GM18951 (cell line): ENCODE measurements at regions not wholly inside any gene's neighbourhood (a gene's known extent, or its start where the extent isn't known, plus 50 kb on each side); places are given as distances from the start of the nearest gene placed in this dataset.

ENCODE experiments used
- POLR2A ChIP-seq: IDR thresholded peaks from 4 replicates; pipeline ENCODE4 v1.6.1; 2011; ENCODE audit warnings: mild to moderate bottlenecking; ENCODE audit not compliant: insufficient read length, insufficient read depth; ENCODE audit errors: extremely low read depth
- in situ Hi-C: fragments of 300-500 bp; cut with MboI; formaldehyde crosslinking; loops from one replicate; pipeline ENCODE4 v1.12.0; 2022; ENCODE audit warnings: low sequenced_read_pairs, mixed read lengths, inconsistent platforms; ENCODE audit not compliant: unreplicated experiment

DNA sequence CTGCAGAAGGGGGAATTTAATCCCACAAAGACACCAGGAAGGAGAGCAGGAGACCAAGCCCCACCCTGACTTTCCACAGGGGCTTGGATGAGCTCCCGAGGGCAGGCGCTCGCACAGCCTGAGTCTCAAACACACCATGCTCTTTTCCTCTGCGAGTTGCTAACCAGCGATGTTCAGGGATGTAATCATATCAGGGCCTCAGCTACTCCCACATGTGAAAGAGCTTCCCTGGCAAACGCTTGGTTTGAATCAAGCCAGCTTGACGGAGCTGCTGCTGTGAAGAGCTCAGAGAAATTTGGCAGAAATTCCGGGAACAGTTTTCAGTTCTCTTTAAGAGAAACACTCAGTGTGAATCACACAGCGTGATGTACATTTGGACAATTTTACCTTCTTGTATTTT, 385.8 kb downstream of the GALR1 start:
- in situ Hi-C loops: no loop called here
- no peak for TF ChIP-seq POLR2A

DNA sequence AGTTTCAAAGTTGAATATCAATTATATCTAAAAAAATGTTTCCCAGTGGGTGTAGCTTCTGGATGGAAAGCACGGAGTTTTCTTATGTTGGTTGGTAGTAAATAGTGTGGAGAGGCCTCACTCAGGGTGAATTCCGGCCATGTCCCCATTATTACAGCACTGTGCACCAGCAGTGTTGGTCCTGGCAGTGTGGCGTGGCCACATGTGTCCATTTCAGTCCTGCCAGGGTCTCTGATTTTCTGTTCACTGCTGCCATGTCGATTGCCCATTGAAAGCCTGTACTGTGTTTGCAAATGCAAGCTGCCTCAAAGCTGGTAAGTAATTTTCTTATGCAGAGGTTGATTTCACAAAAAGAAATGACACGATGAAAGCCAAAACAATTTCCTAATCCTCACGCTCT, 386.2 kb downstream of the GALR1 start:
- no peak for TF ChIP-seq POLR2A
- in situ Hi-C loops: no loop called here

DNA sequence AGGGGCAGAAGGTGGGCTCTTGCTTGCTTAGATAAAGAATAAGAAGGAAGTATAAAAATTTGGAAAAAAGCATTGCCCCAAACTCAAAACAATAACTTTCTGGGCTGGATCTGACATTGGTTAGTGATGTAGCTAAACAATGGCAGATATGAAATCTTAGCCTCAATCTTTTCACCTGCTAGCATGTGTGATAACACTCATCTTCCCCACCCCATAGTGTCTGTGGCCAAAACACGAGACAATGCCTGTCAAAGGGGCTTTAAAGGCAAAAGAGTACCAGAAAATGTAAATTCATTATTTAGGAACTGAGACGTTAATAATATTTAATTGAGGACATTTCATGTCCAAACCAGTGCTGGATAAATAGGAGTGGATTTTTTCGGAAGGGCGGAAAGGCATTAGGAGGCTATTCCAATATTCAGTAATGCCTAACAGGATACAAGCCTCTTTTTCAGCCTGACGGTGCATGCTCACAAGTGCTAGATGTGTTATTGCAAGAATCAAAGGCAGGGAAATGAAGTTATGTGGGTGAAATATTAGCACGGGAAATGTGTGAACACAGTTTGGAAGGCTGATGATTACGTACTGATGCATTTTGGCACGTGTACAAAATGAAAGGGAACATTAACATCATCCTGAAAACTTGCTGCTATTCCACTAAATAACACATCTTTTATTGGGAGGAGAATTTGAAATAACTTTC, 395.7 kb downstream of the GALR1 start:
- TF ChIP-seq POLR2A: no peak
- in situ Hi-C loops: no loop called here

DNA sequence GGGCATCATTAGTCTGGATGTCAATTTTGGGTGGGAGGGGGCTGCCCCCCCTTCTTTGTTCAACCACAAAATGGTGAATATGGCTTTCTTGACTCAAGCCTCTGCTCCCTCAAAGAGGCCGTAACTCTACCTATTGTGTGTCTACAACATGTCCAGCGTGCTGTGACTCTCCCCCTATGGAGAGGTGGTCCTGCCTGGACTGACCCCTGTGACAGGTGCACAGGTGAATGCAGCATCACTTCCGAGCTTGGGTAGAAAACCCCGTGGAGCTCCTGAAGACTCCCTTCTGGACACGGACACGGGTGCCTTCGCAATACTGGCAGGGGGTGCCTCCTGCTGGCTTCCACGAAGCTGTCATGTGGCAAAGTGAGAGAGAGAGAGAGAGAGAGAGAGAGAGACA, 397.8 kb downstream of the GALR1 start:
- TF ChIP-seq POLR2A: no peak
- in situ Hi-C loops: no loop called here

DNA sequence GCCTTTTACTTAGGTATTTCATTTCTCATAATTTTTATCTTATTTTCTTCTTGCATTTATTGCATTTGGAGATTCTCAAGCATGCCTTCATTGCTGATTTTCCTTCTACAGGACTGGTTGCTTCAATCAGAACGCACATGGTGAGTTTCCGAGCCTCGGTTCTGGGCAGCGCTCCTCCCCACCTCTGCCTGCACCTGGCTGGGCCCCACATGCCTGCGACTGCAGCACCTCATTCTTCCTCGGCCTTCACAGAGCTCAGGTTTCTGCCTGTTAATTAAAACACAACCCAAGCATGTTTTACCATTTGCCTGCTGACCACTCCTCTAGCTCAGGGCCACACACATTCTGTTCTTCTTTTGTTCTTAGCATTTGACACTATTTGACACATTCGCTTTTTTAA, 398.8 kb downstream of the GALR1 start:
- TF ChIP-seq POLR2A: no peak
- in situ Hi-C loops: no loop called here

DNA sequence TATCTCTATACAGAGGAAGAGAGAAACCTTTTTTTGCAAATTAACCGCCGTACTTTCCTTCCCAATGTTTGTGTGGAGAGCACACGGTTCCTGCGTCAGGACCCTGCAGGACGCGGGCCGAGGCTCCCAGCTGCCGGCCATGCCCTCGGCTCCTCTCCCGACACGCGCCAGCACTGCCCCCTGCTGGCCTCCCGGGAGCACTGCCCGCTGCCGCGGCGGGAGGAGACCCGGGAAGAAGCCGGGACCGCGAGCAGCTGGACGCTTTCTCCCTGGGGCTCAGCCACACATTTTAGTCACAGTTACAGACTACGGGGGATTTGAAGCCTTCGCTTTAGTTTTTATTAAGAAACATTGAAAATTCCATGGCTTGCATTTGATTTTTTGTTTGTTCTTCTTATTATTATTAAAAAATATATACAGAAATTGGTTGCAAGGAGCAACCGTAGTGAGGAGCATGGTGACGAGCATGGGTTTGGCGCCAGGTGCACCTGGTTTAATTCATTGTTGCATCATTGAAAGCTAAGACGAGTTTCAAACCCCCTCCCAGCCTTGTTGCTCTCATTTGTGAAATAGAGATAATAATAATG, 401.2 kb downstream of the GALR1 start:
- in situ Hi-C loops: loop anchor here (25.0 kb wide), 1 partner anchor 664 kb away; no protein-coding TSS in a partner anchor
- no peak for TF ChIP-seq POLR2A

DNA sequence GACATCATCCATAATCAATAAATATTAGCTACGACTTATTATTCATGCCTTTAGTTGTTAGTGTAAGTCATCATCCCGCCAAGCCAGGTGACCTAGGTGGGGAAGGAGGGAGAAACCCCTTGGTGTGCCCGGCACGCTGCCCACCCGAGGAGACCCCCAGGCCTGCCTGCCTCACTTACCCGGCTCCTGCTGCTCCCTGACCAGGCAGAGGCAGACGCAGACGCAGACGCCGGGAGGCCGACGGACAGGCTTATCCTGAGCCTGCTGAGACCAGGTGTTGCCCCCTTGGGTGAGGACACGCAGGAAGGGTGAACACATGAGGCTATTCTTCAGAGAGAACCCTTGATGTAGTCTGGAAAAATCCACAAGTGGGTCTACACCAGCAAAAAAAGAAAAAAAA, 401.8 kb downstream of the GALR1 start:
- in situ Hi-C loops: loop anchor here (25.0 kb wide), 1 partner anchor 664 kb away; no protein-coding TSS in a partner anchor
- no peak for TF ChIP-seq POLR2A

DNA sequence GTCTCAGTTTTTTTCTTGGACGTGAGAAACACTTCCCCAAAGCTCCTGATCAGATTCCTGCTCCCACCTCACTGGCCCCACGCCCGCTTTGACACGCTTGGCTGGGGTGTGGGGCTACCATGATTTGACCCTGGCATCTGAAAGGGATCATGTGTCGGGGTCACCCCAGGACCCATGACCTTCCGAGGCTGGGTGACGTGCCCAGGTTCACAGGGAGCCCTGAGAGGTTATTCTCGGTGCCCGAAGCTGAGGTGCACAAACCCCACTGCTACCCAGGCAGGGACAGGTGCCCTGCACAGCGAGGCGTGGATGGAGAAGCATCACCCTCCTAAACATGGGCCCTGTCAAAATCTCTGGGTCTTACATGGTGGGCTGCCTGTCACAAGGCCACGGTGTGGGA, 404.1 kb downstream of the GALR1 start:
- in situ Hi-C loops: loop anchor here (25.0 kb wide), 1 partner anchor 666 kb away; no protein-coding TSS in a partner anchor

DNA sequence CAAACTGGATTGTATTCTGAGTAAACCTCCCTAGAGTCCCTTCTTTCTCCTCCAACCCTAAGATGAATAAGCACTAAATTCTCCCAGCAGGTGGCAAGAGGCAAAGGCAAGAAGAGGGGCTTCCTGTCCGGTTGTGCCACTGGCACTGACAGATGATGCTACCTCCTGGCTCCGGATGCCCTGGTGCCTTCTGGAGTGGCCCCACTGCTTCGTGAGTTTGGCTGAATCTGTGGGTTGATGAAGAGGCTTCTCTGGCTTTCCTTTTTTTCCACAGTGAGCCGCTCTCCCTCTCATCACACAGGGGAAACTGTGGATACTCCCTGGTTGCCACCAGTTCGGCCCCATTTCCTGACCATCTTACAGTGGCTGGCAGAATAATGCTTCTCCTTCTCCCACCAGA, 404.7 kb downstream of the GALR1 start:
- in situ Hi-C loops: loop anchor here (25.0 kb wide), 1 partner anchor 667 kb away; no protein-coding TSS in a partner anchor

More for the DNA sequence above, 404.1 kb downstream of the GALR1 start:
- TF ChIP-seq POLR2A: no peak

DNA sequence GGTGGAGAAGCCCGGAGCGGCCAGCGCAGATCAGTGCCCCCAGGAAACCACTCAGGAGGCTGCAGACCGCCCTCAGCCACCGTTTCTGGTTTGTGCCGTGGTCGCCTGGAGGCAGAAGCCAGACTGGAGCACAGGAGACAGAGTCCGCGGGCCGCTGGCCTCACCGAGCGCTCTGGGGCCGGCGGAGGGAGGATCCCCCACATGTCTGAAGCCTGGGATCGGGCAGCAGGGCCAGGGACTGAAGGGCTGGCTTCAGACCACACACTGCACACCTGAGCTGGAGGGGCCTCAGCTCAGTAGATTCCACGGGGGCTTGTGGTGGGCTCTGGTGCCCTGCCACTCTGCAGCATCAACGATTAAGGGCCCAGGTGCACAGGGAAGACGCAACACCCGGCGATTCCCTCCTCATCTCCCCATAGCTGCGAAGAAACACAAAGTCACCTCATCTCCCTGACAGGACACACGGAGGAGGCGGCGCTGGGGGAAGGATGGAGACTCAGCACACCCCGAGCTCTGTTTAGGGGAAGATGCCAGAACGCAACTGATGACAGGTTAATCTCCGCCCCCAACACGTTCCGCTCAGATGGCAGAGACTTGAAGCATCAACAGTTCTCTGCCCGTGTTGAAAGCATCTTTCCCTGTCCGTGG, 408.1 kb downstream of the GALR1 start:
- in situ Hi-C loops: loop anchor here (25.0 kb wide), 1 partner anchor 670 kb away; no protein-coding TSS in a partner anchor
- no peak for TF ChIP-seq POLR2A

More for the DNA sequence above, 404.7 kb downstream of the GALR1 start:
- no peak for TF ChIP-seq POLR2A

DNA sequence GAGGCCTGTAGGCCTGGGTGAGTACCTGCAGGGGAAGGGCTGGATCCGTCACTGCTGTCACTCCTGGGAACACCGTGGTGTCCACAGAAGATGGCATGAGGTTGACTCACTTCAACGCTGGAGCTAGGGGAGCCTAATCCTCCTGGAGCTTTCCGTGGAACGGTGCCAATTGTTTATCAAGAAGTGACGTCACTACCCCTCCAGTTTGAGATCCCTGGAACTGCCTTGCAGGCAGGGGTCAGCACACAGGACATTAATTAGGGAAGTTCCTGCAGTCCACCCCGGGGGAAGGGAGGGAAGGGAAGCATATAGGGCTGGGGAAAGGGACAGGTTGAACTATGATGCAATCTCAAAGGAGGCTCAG, 408.6 kb downstream of the GALR1 start:
- TF ChIP-seq POLR2A: no peak
- in situ Hi-C loops: loop anchor here (25.0 kb wide), 1 partner anchor 671 kb away; no protein-coding TSS in a partner anchor

DNA sequence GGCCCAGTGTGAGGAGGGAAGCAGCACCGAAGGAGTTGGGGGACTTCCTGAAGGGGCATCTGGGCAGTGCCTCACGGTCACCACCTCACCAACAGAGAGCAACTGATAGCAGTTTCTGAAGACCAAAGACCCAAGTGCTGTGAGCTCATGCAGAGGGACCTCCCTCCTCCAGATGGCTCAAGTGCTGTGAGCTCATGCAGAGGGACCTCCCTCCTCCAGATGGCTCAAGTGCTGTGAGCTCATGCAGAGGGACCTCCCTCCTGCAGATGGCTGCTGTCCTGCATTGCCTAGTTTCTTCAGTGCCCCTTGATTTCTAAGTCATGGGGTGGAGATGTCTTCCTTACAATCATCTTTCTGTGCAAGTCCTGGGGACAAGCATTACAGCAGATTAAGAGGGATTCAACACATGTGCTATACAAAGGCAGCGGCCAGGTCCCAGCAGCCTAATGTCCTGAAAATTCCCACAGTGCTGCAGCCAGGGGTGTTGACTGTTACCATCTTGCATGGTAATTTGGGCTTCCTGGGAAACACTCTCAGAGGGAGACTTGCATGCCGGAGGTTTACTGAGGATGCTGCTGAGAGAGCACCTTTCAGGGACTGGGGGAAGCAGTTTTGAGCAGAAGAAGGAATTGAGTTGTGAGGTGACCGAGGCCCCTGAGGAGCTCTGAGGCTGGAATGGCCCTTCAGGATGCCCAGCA, 409.3 kb downstream of the GALR1 start:
- in situ Hi-C loops: loop anchor here (25.0 kb wide), 1 partner anchor 672 kb away; no protein-coding TSS in a partner anchor
- no peak for TF ChIP-seq POLR2A

DNA sequence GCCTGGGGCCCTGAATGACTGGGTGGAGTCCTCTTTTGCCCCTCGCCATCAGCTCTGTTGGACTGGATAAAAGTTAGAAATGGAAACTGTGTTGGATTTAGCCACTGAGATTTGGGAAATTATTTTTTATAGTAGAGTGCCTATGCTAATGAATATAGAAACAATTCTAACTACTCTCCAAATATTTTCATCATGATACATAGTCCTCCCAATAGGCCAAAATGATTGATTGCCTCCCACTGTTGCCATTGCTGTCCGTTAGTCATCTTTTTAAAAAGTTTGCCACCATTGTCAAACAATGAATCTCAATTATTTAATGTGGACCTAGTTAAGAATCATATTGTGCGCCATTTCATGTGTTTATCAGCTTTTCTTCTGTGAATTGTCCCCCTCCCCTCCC, 417.0 kb downstream of the GALR1 start:
- in situ Hi-C loops: loop anchor here (25.0 kb wide), 1 partner anchor 679 kb away; no protein-coding TSS in a partner anchor
- no peak for TF ChIP-seq POLR2A
